Activated naive CD4-positive, alpha-beta T cell treated with anti-CD3 and anti-CD28 coated beads, Interleukin-2, amount 50 U/mL, for 72 hours (primary cell): ENCODE measurements at regions not wholly inside any gene's neighbourhood (a gene's known extent, or its start where the extent isn't known, plus 50 kb on each side); places are given as distances from the start of the nearest gene placed in this dataset.

ENCODE experiments used
- ATAC-seq, 2 donors: fragments of 150-1000 bp; cut with Tn5 transposase; 2 replicates each; pipeline ENCODE4 v1.10.0; 2021; ENCODE audit warnings: mild to moderate bottlenecking in 2 of 2, moderate library complexity in 2 of 2
- DNase-seq, 2 donors: peaks; one replicate each; pipeline ENCODE4 v3.0.0; 2021 to 2022; ENCODE audit warnings: low spot score in 2 of 2
- H3K27ac Mint-ChIP-seq, 2 donors: one replicate each; pipeline ENCODE4 v1.8.0; 2022; ENCODE audit warnings: mild to moderate bottlenecking in 2 of 2, mixed read lengths in 2 of 2
- H3K36me3 Mint-ChIP-seq, 2 donors: one replicate each; pipeline ENCODE4 v1.8.0; 2022; ENCODE audit warnings: mixed read lengths in 2 of 2
- H3K9me3 Mint-ChIP-seq, 2 donors: one replicate each; pipeline ENCODE4 v1.8.0; 2022; ENCODE audit warnings: mixed read lengths in 2 of 2

DNA sequence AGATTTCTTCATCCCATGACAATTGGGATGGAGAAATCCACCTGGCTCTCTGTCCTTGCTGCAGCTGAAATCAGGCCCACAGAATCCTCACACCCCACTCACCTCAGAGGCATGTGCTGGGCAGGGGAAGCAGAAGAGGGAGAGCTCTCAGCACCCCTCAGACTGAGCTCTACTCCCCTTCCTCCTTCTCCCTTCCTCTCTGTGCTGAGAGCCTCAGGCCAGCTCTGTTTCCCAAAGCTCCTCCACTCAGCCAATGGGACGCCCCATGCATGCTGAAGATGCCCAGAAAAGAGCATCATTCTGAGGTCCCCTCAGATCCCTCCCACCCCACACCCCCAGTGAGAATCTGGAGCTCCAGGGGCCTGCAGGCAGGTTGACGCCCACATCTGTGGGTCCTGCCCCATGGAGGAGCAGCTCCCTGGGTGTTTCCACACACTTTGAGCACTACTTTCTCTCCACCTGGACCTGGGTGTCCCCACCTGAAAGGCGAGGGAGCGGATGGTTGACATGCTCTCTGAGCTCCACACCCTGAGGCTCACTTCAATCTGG, 637.7 kb upstream of the ID2 start:
- H3K9me3 Mint-ChIP-seq = peaks cover 0 to 18% of the 10 kb centered on the region in 2 donors
- no peak for ATAC-seq
- H3K36me3 Mint-ChIP-seq = no peaks in the 10 kb centered on the region
- DNase-seq = no peak
- H3K27ac Mint-ChIP-seq = peak overlapping the region in 1 of 2 donors; percentile 31

DNA sequence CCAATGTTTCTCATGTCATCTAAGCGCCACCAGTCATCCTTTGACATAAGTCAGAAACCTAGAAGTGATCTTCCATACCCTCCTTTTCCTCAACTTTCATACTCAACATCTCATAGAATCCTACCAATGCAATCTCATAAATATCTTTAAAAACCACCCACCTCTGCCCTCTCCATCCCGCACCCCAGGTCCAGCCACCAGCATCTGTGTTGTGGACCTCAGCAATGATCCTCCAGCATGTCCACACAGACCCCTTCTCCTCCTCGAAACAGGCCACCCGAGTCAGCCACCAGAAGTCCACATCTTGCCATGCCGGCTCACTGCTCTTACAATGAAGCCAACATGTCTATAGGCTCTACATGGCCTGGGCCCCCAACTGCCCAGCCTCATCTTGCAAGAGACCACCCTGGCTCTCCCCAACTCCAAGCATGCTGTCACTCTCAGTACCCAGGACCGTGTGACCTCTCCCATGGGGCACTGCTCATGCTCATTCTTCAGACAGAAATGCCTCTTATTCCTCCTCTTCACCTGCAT, 636.7 kb upstream of the ID2 start:
- ATAC-seq = no peak
- Mint-ChIP-seq H3K27ac (peak overlapping the region in 1 of 2 donors; percentile 31), H3K9me3 (peaks cover 0 to 18% of the 10 kb centered on the region in 2 donors), H3K36me3 (no peaks in the 10 kb centered on the region)
- DNase-seq = no peak

DNA sequence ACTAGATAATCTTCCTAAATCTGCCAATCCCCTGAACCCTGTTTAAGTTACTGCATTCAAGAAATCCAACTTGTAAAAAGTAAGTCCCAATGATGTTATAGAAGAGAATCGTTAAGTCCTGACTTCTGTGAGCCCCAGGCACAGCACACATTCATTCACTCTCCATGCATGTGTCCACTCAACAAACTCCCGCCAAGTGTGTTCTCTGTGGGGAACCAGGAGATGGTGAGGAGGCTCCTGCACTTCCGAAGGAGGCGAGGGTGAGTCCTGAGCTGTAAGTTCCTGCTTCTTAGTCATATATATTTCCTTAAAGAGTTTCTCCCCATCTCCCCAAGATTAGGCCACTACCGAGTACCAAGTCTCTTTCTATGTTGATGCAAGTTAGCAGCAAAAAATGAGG, 635.0 kb upstream of the ID2 start:
- Mint-ChIP-seq H3K9me3 (peaks cover 0 to 20% of the 10 kb centered on the region in 2 donors), H3K27ac (no peak overlapping the region), H3K36me3 (peaks cover 0 to 14% of the 10 kb centered on the region in 2 donors)
- no peak for ATAC-seq
- no peak for DNase-seq

DNA sequence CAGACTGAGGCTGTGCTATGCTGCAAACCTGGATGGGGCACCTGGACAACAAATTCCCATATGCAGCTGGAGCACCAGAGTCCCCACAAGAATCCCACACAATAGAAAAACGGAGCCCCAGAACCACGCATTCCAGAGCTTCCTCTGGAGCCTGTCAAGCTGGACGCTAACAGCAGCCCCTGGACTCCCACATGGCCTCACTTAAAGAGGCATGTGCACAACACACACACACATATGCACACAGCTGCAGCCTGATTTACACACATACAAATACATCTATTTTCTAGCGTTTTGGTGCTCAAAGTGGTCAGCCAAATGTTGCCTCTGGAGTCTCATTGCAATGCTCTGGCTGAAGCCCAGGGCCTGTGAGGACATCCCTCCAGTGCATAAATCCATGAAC, 632.7 kb upstream of the ID2 start:
- Mint-ChIP-seq H3K36me3 (peaks cover 0 to 25% of the 10 kb centered on the region in 2 donors), H3K9me3 (peaks cover 0 to 18% of the 10 kb centered on the region in 2 donors), H3K27ac (no peak overlapping the region)
- DNase-seq (no peak), ATAC-seq (no peak)

DNA sequence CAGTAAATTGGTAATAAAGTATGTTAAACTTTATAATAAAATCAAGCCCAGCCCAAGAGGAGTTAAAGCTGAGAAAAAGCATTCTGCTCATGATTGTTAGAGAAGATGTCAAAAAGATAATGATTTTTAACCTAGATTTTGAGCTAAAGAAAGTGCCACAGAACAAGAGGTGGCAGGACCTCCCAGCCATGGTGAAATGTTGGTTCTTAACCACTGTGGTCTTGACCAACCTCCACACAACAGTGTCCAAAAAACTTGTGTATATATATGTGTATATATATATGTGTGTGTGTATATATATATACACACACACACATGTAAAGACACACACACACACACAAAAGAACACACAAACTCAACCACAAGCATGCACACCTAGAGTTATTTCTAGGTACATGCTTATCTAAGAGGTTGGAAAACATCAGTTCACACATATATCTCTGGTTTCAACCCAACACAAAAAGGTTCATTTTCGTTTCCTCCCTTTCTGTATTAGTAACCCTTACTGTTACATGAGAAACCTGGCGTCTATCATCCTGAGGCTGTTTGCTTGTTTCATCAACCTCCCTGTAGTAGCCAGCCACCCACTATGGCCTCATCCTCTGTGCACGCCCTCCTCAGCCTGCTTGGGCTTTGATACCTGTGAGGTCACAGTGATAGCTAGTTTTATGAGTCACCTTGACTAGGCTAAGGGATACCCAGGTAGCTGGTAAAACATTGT, 631.8 kb upstream of the ID2 start:
- Mint-ChIP-seq H3K27ac (peak overlapping the region; percentile 56 to 82), H3K9me3 (peaks cover 0 to 12% of the 10 kb centered on the region in 2 donors), H3K36me3 (peaks cover 0 to 25% of the 10 kb centered on the region in 2 donors)
- DNase-seq = peak; percentile 57 to 74
- ATAC-seq = peak; percentile 98

DNA sequence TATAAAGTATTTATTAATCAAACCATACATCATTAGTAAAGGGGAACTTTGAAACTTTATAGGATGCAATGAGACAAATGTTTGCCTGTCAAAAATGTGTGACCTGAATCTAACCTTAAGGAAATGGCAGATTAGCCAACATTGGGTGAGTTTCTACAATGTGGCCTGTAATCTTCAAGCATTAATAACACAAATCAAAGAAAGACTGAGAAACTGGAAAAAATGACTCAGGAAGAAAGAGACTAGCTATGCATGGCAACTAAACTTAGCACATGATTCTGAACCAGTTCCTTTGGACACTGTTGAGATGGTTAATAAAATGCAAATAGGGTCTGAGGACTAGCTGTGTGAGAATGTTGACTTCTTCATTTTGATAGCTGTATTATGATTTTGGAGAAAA, 628.6 kb upstream of the ID2 start:
- peaks cover 0 to 40% of the 10 kb centered on the region in 2 donors for H3K36me3 Mint-ChIP-seq
- no peak for ATAC-seq
- peaks cover 6 to 10% of the 10 kb centered on the region in 2 donors for H3K9me3 Mint-ChIP-seq
- H3K27ac Mint-ChIP-seq = no peak overlapping the region
- DNase-seq = no peak

DNA sequence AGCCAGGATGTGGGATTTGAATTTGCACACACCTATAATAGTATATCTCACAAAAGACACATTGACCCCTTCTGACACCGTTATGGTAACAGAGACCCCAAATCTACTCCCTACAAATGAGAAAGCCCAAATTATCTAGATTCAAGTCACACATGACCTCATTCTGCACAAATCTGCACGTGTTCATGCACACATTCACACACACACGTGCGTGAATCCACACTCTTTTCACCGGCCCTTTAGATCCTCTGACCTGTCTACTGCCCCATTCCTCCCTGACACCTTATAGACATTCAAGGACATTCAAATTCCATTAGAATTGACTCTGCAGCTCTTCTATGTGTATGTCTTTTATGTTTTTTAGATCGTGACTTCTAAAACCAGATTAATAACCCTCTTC, 627.8 kb upstream of the ID2 start:
- Mint-ChIP-seq H3K36me3 (peaks cover 0 to 40% of the 10 kb centered on the region in 2 donors), H3K9me3 (peaks cover 6 to 16% of the 10 kb centered on the region in 2 donors), H3K27ac (no peak overlapping the region)
- DNase-seq (no peak), ATAC-seq (no peak)

DNA sequence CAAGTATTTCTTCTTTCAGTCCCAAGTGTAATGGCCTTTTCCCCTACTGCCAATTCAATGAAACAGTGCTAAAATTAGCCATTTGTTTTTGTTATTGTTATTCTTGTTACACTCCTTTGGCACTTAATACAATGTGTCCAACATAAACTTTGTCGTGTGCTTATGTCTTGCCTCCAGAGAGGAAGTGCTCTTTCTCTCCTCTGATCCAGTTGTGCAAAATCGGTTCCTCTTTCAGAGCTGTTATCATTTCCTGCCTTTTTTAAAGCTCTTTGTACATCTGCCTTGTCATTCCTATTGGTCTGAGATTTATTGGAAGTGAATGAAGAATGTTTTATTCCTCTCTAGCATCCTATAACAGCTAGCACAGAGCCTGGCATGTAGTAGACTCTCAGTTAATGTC, 623.2 kb upstream of the ID2 start:
- Mint-ChIP-seq H3K36me3 (peaks cover under 1 to 17% of the 10 kb centered on the region in 2 donors), H3K9me3 (peaks cover 7 to 20% of the 10 kb centered on the region in 2 donors), H3K27ac (no peak overlapping the region)
- DNase-seq (no peak), ATAC-seq (no peak)

DNA sequence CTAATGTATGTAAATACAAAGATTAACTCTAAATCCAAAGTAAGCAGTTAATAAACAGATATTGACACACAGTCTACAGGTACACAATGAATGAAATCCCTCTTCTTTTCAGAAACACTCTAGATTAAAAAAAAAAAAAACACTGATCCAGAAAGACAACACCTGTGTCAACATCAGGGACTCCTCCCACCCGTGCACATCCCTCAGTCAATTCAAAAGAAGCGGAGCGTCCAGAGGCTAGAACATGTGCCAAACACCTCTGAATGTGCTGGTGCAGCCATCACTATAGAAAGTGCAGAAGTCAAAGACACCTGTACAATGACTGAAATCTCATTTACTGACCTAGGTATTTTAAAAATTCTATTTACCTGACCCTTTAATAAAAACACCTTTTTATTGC, 622.6 kb upstream of the ID2 start:
- no peak overlapping the region for H3K27ac Mint-ChIP-seq
- H3K36me3 Mint-ChIP-seq = peaks cover 6 to 23% of the 10 kb centered on the region in 2 donors
- no peak for ATAC-seq
- no peak for DNase-seq
- H3K9me3 Mint-ChIP-seq = peaks cover 13 to 26% of the 10 kb centered on the region in 2 donors

DNA sequence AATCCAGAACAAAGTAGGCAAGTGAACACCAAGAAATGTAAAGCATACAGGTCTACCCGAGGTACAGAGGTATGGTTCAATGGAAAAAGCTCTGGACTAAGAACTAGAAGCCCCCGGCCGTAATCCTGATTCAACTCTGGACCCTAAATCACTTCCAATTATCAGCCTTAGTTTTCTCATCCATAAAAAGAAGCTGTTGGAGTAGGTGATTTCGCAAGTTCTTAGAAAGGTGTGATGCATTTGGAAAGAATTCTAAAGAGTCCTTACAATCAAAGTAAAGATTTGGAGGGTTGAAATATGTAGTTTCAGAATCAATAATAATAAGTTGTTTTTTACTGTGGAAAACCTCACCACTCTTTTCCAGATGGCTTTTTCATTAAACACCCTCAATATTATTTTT, 622.1 kb upstream of the ID2 start:
- H3K9me3 Mint-ChIP-seq = peaks cover 17 to 29% of the 10 kb centered on the region in 2 donors

DNA sequence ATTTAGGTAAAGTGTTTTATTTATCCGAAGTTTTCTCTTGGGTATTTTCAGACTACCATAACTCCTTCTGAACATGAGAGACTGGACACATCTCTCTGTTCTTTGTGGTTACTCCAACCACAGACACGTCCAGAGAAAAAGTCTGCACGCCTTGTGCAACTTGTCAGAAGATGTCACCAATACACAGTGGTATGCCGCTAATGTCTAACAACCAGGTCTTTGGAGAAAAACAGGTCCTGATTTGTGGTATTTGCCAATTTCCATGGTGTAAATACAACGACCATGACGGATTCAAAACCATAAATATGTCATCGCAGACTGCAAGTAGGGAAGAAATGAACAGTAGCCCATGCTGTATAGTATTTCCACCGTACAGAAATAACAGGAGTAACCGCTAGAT, 620.6 kb upstream of the ID2 start:
- peaks cover 17 to 34% of the 10 kb centered on the region in 2 donors for H3K9me3 Mint-ChIP-seq
- no peak overlapping the region for H3K27ac Mint-ChIP-seq
- DNase-seq = no peak
- peaks cover 17 to 38% of the 10 kb centered on the region in 2 donors for H3K36me3 Mint-ChIP-seq
- no peak for ATAC-seq

More for the DNA sequence above, 622.1 kb upstream of the ID2 start:
- DNase-seq (no peak), ATAC-seq (no peak)
- no peak overlapping the region for H3K27ac Mint-ChIP-seq
- H3K36me3 Mint-ChIP-seq = peaks cover 12 to 29% of the 10 kb centered on the region in 2 donors

DNA sequence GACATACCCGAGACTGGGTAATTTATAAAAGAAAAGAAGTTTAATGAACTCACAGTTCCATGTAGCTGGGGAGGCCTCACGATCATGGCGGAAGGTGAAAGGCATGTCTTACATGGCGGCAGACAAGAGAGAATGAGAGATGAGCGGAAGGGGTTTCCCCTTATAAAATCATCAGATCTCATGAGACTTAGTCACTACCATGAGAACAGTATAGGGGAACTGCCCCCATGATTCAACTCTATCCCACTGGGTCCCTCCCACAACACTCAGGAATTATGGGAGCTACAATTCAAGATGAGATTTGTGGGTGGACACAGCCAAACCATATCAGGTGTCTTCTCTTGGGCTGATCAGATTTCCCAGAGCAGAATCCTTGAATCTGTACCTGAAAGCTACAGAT, 617.3 kb upstream of the ID2 start:
- Mint-ChIP-seq H3K36me3 (peaks cover 17 to 23% of the 10 kb centered on the region in 2 donors), H3K27ac (peak overlapping the region in 1 of 2 donors; percentile 35), H3K9me3 (peaks cover 11 to 18% of the 10 kb centered on the region in 2 donors)
- ATAC-seq (peak in 1 of 2 donors; percentile 92), DNase-seq (no peak)

DNA sequence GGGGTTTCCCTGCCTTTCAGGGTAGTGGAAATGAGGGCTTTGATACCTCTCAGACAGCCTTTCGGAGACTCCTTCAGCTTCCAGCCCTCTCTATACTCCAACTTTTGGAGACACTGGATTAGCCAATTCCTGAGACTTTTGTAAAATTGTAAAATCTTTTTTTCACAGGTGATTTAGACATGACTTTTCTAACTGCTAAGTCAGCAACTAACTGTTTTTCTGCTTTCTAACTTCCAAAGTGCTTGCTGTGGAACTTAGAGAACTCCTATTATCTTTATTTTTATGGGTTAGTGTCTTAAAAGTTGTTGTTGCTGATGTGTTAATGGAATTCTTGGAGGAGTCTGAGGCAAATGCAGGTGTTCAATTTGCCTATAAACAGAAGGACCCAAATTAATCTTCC, 616.7 kb upstream of the ID2 start:
- no peak for DNase-seq
- peak in 1 of 2 donors; percentile 69 for ATAC-seq
- Mint-ChIP-seq H3K9me3 (peaks cover 11 to 16% of the 10 kb centered on the region in 2 donors), H3K27ac (no peak overlapping the region), H3K36me3 (peaks cover 17 to 23% of the 10 kb centered on the region in 2 donors)

DNA sequence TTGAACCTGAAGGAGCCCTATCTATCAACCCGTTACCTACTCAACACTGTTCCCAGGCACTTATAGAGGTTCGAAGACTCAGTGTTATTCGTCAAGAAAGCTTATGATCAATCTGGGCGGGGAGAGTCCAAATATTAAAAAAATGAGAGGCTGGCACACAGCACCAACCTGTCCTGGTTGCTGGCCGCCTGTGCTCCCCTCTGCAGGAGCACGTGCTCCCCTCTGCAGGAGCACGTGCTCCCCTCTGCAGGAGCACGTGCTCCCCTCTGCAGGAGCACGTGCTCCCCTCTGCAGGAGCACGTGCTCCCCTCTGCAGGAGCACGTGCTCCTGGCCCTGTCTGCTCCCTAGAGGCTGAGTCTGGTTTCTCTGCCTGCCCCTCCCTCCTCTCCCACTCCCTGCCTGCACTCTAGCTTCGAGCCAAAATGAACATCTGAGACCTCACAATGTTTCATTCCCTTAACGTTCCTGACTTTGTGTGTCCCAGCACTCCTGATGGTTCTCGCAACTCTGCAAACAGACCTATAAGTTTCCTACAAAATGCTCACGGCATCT, 614.0 kb upstream of the ID2 start:
- H3K36me3 Mint-ChIP-seq = peaks cover 17 to 23% of the 10 kb centered on the region in 2 donors
- ATAC-seq (no peak), DNase-seq (no peak)
- H3K27ac Mint-ChIP-seq = no peak overlapping the region
- peaks cover 11 to 16% of the 10 kb centered on the region in 2 donors for H3K9me3 Mint-ChIP-seq

DNA sequence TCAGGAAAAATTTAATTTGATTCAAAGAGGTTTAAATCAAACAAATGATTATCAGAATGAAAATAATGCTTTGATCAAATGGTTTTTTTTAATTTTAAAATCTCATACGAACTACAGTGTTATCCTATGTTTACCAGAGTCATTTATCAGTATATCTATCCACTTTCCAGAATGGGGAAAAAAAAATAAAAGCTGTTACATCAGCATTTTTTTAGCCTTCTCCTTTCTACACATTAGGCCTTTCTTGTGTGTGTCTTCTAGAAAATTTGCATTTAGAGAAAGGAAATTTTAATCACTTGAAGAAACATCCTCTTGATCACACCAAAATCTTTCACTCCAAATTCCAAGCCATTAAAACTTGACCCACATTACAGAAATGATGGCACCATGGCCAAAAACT, 608.9 kb upstream of the ID2 start:
- ATAC-seq (no peak), DNase-seq (no peak)
- Mint-ChIP-seq H3K9me3 (peaks cover 10 to 17% of the 10 kb centered on the region in 2 donors), H3K36me3 (peaks cover 4 to 21% of the 10 kb centered on the region in 2 donors), H3K27ac (no peak overlapping the region)

DNA sequence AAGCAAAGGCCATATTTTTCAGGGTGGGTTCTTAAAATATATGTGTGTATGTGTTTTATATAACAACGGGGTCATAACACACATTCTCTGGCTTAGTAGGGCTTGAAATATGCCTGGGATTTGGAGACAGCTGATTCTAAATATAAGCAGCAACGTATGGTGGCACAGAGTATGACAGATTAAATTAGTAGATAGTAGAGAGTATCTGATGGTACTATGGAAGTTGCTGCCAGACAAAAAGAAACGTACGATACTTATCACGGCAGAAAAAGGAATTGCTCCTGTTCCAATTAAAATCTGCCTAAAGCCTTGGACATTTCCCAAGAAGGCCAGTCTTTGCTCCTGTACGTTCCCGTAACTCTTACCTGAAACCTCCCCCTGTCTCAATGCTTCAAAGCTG, 607.9 kb upstream of the ID2 start:
- H3K9me3 Mint-ChIP-seq = peaks cover 19 to 25% of the 10 kb centered on the region in 2 donors
- DNase-seq (no peak), ATAC-seq (no peak)
- peaks cover 12 to 28% of the 10 kb centered on the region in 2 donors for H3K36me3 Mint-ChIP-seq
- no peak overlapping the region for H3K27ac Mint-ChIP-seq
